K562 (cell line): ENCODE measurements at regions not wholly inside any gene's neighbourhood (a gene's known extent, or its start where the extent isn't known, plus 50 kb on each side); places are given as distances from the start of the nearest gene placed in this dataset.

ENCODE experiments used
- AFF1 ChIP-seq, 2 experiments: fragments of 450-650 bp; IDR thresholded peaks; 2 replicates each; pipeline ENCODE4 v1.6.1; 2018; ENCODE audit warnings: mild to moderate bottlenecking in 2 of 2, low read depth in 1 of 2; ENCODE audit not compliant: partially characterized antibody in 2 of 2
- BCLAF1 ChIP-seq, 2 experiments: fragments of 450-650 bp in 1 of 2; IDR thresholded peaks; 2 replicates each; pipeline ENCODE4 v1.6.1; 2011 to 2017; ENCODE audit warnings: low read depth in 2 of 2, antibody characterized with exemption in 1 of 2, borderline replicate concordance in 1 of 2, low read length in 1 of 2, mild to moderate bottlenecking in 1 of 2, mixed read lengths in 1 of 2; ENCODE audit not compliant: control insufficient read depth in 1 of 2
- CAMTA2 ChIP-seq: fragments of 250-450 bp; sonication (Bioruptor Pico); conservative IDR thresholded peaks from 2 replicates; pipeline ENCODE4 v1.5.1; 2022
- CC2D1A ChIP-seq: fragments of 450-650 bp; IDR thresholded peaks from 2 replicates; pipeline ENCODE4 v1.6.1; 2017; ENCODE audit warnings: mild to moderate bottlenecking
- HLTF ChIP-seq: fragments of 450-650 bp; IDR thresholded peaks from 2 replicates; pipeline ENCODE4 v1.6.1; 2016
- MEIS2 ChIP-seq: fragments of 450-650 bp; IDR thresholded peaks from 2 replicates; pipeline ENCODE4 v1.6.1; 2014; ENCODE audit warnings: mild to moderate bottlenecking; ENCODE audit not compliant: partially characterized antibody
- NFIC ChIP-seq: fragments of 450-650 bp; IDR thresholded peaks from 2 replicates; pipeline ENCODE4 v1.6.1; 2017; ENCODE audit warnings: mild to moderate bottlenecking, inconsistent platforms
- PHB2 ChIP-seq: fragments of 450-650 bp; IDR thresholded peaks from 2 replicates; pipeline ENCODE4 v1.6.1; 2017; ENCODE audit warnings: low read depth
- POLR2A ChIP-seq: fragments of 450-650 bp; conservative IDR thresholded peaks from 2 replicates; pipeline ENCODE4 v1.6.1; 2016
- PREB ChIP-seq: sonication (generic); formaldehyde crosslinking; IDR thresholded peaks from 2 replicates; pipeline ENCODE4 v1.8.1; 2023; ENCODE audit warnings: mild to moderate bottlenecking, missing genetic modification reagents
- TAF15 ChIP-seq: fragments of 200-400 bp; formaldehyde crosslinking; IDR thresholded peaks from 2 replicates; pipeline ENCODE4 v1.6.1; 2017; ENCODE audit warnings: mild to moderate bottlenecking, low read depth, low read length, moderate library complexity
- TAF9B ChIP-seq: fragments of 450-650 bp; IDR thresholded peaks from 2 replicates; pipeline ENCODE4 v1.6.1; 2018; ENCODE audit warnings: mild to moderate bottlenecking; ENCODE audit not compliant: partially characterized antibody
- ZEB2 ChIP-seq: fragments of 450-650 bp; IDR thresholded peaks from 2 replicates; pipeline ENCODE4 v1.6.1; 2016
- ZMIZ1 ChIP-seq, 2 experiments: fragments of 150-350 bp in 1 of 2; IDR thresholded peaks; 2 replicates each; pipeline ENCODE4 v1.6.1; 2012 to 2016; ENCODE audit warnings: low read depth in 2 of 2, low read length in 2 of 2, mild to moderate bottlenecking in 1 of 2, moderate library complexity in 1 of 2
- ZNF507 ChIP-seq: conservative IDR thresholded peaks from 2 replicates; pipeline ENCODE4 v1.6.1; 2017; ENCODE audit warnings: missing genetic modification characterization, missing compliant biosample characterization

- no peak for TF ChIP-seq PREB (CRISPR knock-in tag)
- TF ChIP-seq NFIC, result peak; percentile 55
- TF ChIP-seq HLTF, result no peak
- TF ChIP-seq PHB2, result no peak
- TF ChIP-seq CC2D1A, result no peak
- no peak for TF ChIP-seq TAF15
- no peak for TF ChIP-seq POLR2A
- TF ChIP-seq AFF1 (IDR thresholded peaks at IDR 0.05; ENCODE audit: low read depth in 1 of 2, partially characterized antibody in 2 of 2), result no peak
- no peak for TF ChIP-seq CAMTA2
- TF ChIP-seq ZNF507 (tag), result no peak
- TF ChIP-seq BCLAF1 (IDR thresholded peaks at IDR 0.05; ENCODE audit: borderline replicate concordance in 1 of 2, control insufficient read depth in 1 of 2, low read depth in 2 of 2, low read length in 1 of 2), result no peak
- no peak for TF ChIP-seq TAF9B
- TF ChIP-seq ZEB2, result 0 out of 2 replicates have a peak, but pooled peaks have one; percentile 52
- no peak for TF ChIP-seq ZMIZ1 (IDR thresholded peaks at IDR 0.05; ENCODE audit: low read depth in 2 of 2, low read length in 2 of 2)
- TF ChIP-seq MEIS2, result peak; percentile 72
These were observed 100.6 kb upstream of the IER5L start (continued) for GRCh38 chr9:129278391-129279237.
